Omental fat pad (tissue), 3 donors: ENCODE measurements at regions not wholly inside any gene's neighbourhood (a gene's known extent, or its start where the extent isn't known, plus 50 kb on each side); places are given as distances from the start of the nearest gene placed in this dataset.
"Not testable (repeated sequence)": the region's sequence is repeated elsewhere in the genome, so short reads cannot be mapped to it uniquely, and the experiment has no call there.

Experiments
- ATAC-seq: fragments of 150-250 bp; one replicate; pipeline ENCODE4 v1.9.1; 2016; ENCODE audit warnings: mild to moderate bottlenecking, moderate library complexity; ENCODE audit not compliant: low FRiP score
- DNase-seq: peaks from one replicate; pipeline ENCODE4 v3.0.0-alpha.2; 2019; ENCODE audit warnings: low spot score
- TF ChIP-seq, protein P1 (sequence below), 3 donors: fragments of 450-650 bp; IDR thresholded peaks; one replicate each; pipeline ENCODE4 v1.5.1; 2016 to 2017; ENCODE audit warnings: antibody characterized with exemption in 3 of 3, mild to moderate bottlenecking in 3 of 3, moderate library complexity in 2 of 3

DNA sequence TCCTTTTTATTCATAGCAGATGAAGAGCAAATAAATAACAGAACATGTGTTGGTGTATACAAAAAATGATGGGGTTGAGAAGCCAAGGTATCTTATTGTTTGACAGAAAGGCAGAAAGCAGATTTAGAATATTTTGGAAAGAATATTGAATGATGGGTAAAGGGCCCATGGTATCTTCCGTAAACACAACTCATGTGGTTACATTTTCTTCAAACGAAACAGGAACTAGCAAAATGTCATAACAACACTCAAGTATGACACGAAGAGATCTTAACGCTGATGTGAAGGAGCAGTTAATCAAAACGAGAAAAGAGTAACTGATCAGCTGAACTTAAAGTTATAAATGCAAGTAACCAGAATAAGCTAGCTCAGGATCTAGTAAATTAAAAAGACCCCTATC, 195.7 kb upstream of the GK2 start:
- no peak for ATAC-seq
- TF ChIP-seq, protein P1, sequence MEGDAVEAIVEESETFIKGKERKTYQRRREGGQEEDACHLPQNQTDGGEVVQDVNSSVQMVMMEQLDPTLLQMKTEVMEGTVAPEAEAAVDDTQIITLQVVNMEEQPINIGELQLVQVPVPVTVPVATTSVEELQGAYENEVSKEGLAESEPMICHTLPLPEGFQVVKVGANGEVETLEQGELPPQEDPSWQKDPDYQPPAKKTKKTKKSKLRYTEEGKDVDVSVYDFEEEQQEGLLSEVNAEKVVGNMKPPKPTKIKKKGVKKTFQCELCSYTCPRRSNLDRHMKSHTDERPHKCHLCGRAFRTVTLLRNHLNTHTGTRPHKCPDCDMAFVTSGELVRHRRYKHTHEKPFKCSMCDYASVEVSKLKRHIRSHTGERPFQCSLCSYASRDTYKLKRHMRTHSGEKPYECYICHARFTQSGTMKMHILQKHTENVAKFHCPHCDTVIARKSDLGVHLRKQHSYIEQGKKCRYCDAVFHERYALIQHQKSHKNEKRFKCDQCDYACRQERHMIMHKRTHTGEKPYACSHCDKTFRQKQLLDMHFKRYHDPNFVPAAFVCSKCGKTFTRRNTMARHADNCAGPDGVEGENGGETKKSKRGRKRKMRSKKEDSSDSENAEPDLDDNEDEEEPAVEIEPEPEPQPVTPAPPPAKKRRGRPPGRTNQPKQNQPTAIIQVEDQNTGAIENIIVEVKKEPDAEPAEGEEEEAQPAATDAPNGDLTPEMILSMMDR (IDR thresholded peaks at IDR 0.05): no peak
- DNase-seq: no peak

DNA sequence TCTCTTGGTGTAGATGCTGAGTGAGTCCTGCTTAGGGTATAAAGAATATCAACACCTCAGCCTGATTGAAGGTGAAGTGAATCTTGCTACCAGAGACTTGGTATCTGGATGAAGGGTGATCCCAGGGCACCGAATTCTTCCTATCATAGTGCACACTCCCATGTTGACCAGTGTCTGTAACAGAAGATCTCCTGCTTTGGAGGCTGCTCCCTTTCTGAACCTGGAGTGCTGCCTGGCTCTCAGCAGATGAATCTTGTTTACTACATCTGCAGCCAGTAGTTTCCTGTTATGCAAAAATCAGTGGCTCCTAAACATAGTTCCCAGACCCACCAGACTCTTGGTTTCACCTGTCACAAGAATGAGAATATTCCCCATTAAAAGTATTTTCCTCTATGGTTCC, 191.7 kb upstream of the GK2 start:
- DNase-seq (no peak), ATAC-seq (no peak)
- TF ChIP-seq, protein P1 (IDR thresholded peaks at IDR 0.05): no peak

DNA sequence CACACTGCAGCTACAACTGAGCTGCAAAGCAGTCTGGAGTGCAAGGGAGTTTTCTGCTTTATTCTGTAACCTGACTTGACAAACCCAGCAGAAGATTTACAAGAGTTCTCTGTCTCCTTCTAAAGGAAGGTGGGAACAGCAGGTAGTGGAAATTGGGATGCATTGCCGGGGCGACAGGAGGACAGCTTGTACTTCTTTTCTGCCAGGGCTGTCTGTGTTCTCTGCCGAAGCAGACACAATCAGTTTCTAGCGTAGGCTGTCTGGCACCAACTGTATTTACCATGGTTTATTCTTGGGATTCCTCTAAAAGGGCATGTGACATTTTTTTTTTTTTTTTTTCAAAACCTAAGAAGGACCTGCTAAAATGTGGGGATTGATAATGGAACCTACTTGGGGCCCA, 190.8 kb upstream of the GK2 start:
- ATAC-seq: no peak
- TF ChIP-seq, protein P1 (IDR thresholded peaks at IDR 0.05): no peak
- DNase-seq: no peak

DNA sequence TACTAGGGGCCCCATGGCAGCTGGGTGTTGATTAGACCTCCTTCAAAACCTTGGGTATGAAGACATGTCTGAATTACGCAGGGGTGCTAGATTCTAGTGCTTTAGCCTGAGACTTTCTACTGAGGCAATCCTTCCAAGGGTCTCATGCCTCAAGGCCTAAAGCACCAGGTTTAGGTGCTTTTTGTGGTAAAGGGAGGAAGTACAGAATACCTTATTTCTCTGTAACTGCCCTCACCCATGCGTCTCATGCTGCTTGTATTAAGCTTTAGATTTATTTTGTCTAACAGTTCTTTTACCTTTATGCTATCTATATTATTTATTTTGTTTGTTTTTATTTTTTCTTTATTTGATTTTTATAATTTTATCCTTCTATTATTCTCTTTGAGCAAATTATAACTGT, 190.2 kb upstream of the GK2 start:
- no peak for ATAC-seq
- TF ChIP-seq, protein P1 (IDR thresholded peaks at IDR 0.05): no peak
- DNase-seq: no peak

DNA sequence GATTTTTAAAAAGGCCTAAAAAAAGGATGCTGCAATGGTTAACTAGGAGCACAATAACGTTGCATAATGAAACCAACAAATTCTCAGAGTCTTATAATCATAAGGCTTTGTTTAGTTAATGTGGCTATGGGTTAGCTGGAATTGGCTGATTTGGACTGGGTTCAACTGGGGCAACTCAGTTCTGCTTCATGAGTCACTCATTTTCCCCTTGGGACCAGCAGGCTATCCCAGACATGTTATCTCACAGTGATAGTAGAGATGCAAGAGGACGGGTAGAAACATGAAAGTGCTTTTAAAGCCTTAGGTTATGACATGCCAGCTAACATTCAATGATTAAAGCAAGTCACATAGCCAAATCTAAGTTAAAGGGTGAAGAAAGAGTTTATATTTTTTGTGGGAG, 189.2 kb upstream of the GK2 start:
- DNase-seq (no peak), ATAC-seq (no peak)
- TF ChIP-seq, protein P1 (IDR thresholded peaks at IDR 0.05): no peak

DNA sequence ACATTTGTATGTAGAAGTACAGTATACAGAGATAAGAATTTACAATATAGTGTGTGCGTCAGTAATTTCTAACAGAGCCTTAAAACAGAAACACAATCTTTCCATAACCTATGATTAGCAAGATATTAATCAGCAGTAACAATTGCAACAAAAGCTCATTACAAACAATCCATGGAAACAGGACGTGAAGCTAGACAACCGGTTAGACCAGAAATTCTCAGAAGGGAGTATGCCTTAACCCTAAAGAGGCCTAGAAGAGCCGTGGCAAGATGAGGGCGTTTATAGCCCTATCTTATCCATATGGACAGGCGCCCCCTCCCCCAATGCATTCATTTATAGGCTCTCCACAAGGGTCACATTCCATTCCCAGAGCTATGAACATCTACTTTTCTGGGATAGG, 184.2 kb upstream of the GK2 start:
- not testable (repeated sequence) for ATAC-seq, DNase-seq

DNA sequence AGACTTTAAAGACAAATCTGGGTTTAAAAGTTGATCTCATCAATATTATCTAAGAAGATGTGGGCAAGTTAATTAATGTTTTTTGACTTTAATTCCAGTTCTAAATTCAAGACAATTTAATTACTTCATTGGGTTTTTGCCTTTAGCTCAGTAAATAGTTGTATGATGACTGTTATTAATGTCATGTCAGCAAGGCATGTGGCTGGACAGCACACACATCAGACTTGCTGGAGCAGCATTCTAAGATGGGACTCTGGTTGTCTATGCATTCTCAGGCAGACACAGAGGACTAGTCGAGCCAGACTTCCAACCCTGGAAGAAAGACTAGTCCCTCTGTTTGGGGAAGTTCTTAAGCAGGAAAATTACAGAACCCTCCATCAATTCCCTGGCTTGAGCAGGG, 180.7 kb upstream of the GK2 start:
- TF ChIP-seq, protein P1 (IDR thresholded peaks at IDR 0.05): no peak
- ATAC-seq (no peak), DNase-seq (no peak)

DNA sequence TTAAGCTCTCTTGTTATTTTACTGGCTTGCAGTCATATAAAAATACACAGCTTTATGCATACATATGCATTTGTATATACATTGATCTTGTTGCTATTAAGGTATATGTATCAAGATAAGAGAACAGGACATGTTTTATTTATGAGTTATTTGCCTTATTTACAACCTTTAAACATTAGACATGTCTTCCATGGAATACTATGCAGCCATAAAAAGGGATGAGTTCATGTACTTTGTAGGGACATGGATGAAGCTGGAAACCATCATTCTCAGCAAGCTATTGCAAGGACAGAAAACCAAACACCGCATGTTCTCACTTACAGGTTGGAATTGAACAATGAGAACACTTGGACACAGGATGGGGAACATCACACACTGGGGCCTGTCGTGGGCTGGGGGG, 179.2 kb upstream of the GK2 start:
- not testable (repeated sequence) for ATAC-seq, DNase-seq
